ENCODE measurements at regions not wholly inside any gene's neighbourhood (a gene's known extent, or its start where the extent isn't known, plus 50 kb on each side); places are given as distances from the start of the nearest gene placed in this dataset.

DNA sequence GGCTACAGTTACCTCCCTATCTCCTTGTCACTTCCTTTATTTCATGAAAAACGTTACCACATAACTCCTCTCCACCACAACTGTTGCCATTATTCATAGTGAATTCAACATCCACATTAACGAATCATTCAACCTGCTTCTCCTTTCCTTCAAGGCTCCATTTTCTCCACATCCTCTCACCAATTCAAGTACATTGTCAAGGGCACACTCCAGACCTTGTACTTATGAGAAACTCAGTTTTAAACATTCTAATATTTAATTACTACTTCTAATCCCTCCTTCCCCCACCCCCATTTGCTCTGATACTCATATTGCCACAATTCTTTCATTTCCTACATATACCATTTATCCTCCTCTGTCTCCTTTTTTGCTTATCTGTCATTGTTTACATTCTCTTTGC, 871.2 kb downstream of the TUSC7 start:
- TF ChIP-seq MYC (IDR thresholded peaks at IDR 0.05; ENCODE audit: low read depth, low read length) (no peak), POLR2A (IDR thresholded peaks at IDR 0.05; ENCODE audit: extremely low read depth, insufficient read length) (no peak)
- TF ChIP-seq, protein P1, sequence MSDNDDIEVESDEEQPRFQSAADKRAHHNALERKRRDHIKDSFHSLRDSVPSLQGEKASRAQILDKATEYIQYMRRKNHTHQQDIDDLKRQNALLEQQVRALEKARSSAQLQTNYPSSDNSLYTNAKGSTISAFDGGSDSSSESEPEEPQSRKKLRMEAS (IDR thresholded peaks at IDR 0.05; ENCODE audit: low read depth, low read length), result no peak
- TF ChIP-seq, protein P2, sequence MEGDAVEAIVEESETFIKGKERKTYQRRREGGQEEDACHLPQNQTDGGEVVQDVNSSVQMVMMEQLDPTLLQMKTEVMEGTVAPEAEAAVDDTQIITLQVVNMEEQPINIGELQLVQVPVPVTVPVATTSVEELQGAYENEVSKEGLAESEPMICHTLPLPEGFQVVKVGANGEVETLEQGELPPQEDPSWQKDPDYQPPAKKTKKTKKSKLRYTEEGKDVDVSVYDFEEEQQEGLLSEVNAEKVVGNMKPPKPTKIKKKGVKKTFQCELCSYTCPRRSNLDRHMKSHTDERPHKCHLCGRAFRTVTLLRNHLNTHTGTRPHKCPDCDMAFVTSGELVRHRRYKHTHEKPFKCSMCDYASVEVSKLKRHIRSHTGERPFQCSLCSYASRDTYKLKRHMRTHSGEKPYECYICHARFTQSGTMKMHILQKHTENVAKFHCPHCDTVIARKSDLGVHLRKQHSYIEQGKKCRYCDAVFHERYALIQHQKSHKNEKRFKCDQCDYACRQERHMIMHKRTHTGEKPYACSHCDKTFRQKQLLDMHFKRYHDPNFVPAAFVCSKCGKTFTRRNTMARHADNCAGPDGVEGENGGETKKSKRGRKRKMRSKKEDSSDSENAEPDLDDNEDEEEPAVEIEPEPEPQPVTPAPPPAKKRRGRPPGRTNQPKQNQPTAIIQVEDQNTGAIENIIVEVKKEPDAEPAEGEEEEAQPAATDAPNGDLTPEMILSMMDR (IDR thresholded peaks at IDR 0.05; ENCODE audit: low read depth, low read length), result no peak
- no peak for DNase-seq (ENCODE audit: low read depth)
- H3K4me3 ChIP-seq (ENCODE audit: low read depth, low read length), result no peak overlapping the region

GRCh38 chr3:117586161-117586560, 876.6 kb downstream of the TUSC7 start:
- DNase-seq (ENCODE audit: low read depth), result no peak
- TF ChIP-seq MYC (IDR thresholded peaks at IDR 0.05; ENCODE audit: low read depth, low read length), result no peak
- TF ChIP-seq, protein P1 (IDR thresholded peaks at IDR 0.05; ENCODE audit: low read depth, low read length), result no peak
- TF ChIP-seq, protein P2 (IDR thresholded peaks at IDR 0.05; ENCODE audit: low read depth, low read length), result no peak
- no peak overlapping the region for H3K4me3 ChIP-seq (ENCODE audit: low read depth, low read length)

DNA sequence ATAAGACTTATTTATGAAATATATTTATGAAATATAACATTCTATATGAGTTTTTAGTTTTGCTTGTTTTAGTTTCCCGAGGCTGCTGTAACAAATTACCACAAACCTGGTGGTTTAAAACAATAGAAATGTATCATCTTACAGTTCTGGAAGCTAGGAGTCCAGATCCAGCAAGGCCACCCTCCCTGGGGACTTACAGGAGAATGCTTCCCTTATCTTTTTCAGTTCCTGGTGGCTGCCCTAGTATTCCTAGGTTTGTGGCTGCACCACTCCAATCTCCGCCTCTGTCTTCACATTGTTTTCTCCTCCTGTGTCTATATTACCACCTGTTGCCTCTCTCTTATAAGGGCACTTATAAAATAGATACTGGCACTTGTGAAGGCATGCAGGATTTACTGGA, 877.8 kb downstream of the TUSC7 start:
- H3K4me3 ChIP-seq (ENCODE audit: low read depth, low read length), result no peak overlapping the region
- TF ChIP-seq MYC (IDR thresholded peaks at IDR 0.05; ENCODE audit: low read depth, low read length), result no peak
- TF ChIP-seq, protein P1 (IDR thresholded peaks at IDR 0.05; ENCODE audit: low read depth, low read length), result no peak
- TF ChIP-seq POLR2A (IDR thresholded peaks at IDR 0.05; ENCODE audit: extremely low read depth, insufficient read length), result no peak
- TF ChIP-seq, protein P2 (IDR thresholded peaks at IDR 0.05; ENCODE audit: low read depth, low read length), result no peak
- DNase-seq (ENCODE audit: low read depth), result no peak

DNA sequence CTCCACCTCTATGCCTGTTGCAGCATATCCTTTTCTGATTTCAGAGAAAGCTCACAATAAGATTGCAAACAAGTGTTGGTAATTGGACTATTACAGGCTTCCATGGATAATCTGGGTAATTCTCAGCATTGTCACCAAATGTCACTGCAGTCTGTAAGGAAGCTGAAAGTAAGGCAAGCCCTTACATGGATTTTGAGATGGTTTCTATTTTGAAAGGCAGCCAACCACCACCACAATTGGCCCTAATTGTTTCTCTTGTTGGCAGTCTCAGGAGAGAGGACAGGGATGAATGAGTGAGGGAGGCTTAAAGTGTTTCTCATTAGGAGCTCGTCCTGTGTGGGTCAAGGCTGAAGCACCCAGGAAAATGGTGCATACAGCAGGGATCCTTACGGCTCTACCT, 879.9 kb downstream of the TUSC7 start:
- no peak for TF ChIP-seq MYC (IDR thresholded peaks at IDR 0.05; ENCODE audit: low read depth, low read length)
- TF ChIP-seq, protein P1 (IDR thresholded peaks at IDR 0.05; ENCODE audit: low read depth, low read length), result no peak
- no peak for TF ChIP-seq POLR2A (IDR thresholded peaks at IDR 0.05; ENCODE audit: extremely low read depth, insufficient read length)
- TF ChIP-seq, protein P2 (IDR thresholded peaks at IDR 0.05; ENCODE audit: low read depth, low read length), result no peak
- DNase-seq (ENCODE audit: low read depth), result no peak
- H3K4me3 ChIP-seq (ENCODE audit: low read depth, low read length), result no peak overlapping the region

DNA sequence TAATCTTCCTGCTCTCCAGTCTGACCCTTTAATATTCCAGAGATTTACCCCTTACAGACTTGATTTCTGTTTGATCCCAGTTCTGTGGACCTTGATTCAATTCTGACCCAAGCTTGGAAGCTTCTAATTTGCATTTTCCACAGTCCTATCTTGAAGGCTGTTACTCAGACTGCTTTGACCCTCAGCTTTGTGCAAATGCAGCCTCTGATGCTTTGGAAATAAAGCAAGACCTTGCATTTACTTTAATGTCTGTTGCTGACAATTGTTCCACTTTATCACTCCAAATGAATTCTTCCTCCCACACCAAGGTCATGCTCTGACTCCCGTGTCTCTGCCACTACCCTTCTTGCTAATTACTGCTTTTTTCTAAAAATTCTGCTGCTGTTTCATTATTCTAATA, 886.0 kb downstream of the TUSC7 start:
- no peak for DNase-seq (ENCODE audit: low read depth)
- TF ChIP-seq, protein P2 (IDR thresholded peaks at IDR 0.05; ENCODE audit: low read depth, low read length), result no peak
- TF ChIP-seq POLR2A (IDR thresholded peaks at IDR 0.05; ENCODE audit: extremely low read depth, insufficient read length), result no peak
- no peak for TF ChIP-seq MYC (IDR thresholded peaks at IDR 0.05; ENCODE audit: low read depth, low read length)
- TF ChIP-seq, protein P1 (IDR thresholded peaks at IDR 0.05; ENCODE audit: low read depth, low read length), result no peak
- H3K4me3 ChIP-seq (ENCODE audit: low read depth, low read length), result no peak overlapping the region

- no peak overlapping the region for H3K4me3 ChIP-seq (ENCODE audit: low read depth, low read length)
- TF ChIP-seq MYC (IDR thresholded peaks at IDR 0.05; ENCODE audit: low read depth, low read length) (no peak), POLR2A (IDR thresholded peaks at IDR 0.05; ENCODE audit: extremely low read depth, insufficient read length) (no peak)
- TF ChIP-seq, protein P1 (IDR thresholded peaks at IDR 0.05; ENCODE audit: low read depth, low read length), result no peak
- TF ChIP-seq, protein P2 (IDR thresholded peaks at IDR 0.05; ENCODE audit: low read depth, low read length), result no peak
- no peak for DNase-seq (ENCODE audit: low read depth)
These were observed 886.9 kb downstream of the TUSC7 start for GRCh38 chr3:117596503-117596902.
